IMR-90 (cell line): ENCODE measurements at regions not wholly inside any gene's neighbourhood (a gene's known extent, or its start where the extent isn't known, plus 50 kb on each side); places are given as distances from the start of the nearest gene placed in this dataset.

ENCODE experiments used
- BHLHE40 ChIP-seq: fragments of 150-350 bp; IDR thresholded peaks from 2 replicates; pipeline ENCODE4 v1.6.1; 2016; ENCODE audit warnings: mild to moderate bottlenecking, low read depth, low read length
- FOS ChIP-seq: fragments of 150-350 bp; IDR thresholded peaks from 2 replicates; pipeline ENCODE4 v1.6.1; 2016; ENCODE audit warnings: low read depth, low read length
- MXI1 ChIP-seq: IDR thresholded peaks from 2 replicates; pipeline ENCODE4 v1.6.1; 2012; ENCODE audit warnings: low read depth, mild to moderate bottlenecking, low read length, moderate library complexity, borderline replicate concordance
- POLR2A ChIP-seq: IDR thresholded peaks from 2 replicates; pipeline ENCODE4 v1.6.1; 2012; ENCODE audit warnings: mild to moderate bottlenecking, low read depth, low read length
- RCOR1 ChIP-seq: IDR thresholded peaks from 2 replicates; pipeline ENCODE4 v1.6.1; 2012; ENCODE audit warnings: mild to moderate bottlenecking, low read length, improper control_type of control experiment; ENCODE audit not compliant: insufficient replicate concordance
- RFX5 ChIP-seq: IDR thresholded peaks from 2 replicates; pipeline ENCODE4 v1.8.0; 2012; ENCODE audit warnings: low read depth, mild to moderate bottlenecking, low read length, moderate library complexity
- SMC3 ChIP-seq: fragments of 150-350 bp; IDR thresholded peaks from 2 replicates; pipeline ENCODE4 v1.6.1; 2016; ENCODE audit warnings: low read depth, mild to moderate bottlenecking, antibody characterized with exemption, low read length, moderate library complexity
- TF ChIP-seq, protein P1 (sequence below): conservative IDR thresholded peaks from 2 replicates; pipeline ENCODE4 v1.5.1; 2012; ENCODE audit warnings: mild to moderate bottlenecking, low read depth, low read length, improper control_type of control experiment

DNA sequence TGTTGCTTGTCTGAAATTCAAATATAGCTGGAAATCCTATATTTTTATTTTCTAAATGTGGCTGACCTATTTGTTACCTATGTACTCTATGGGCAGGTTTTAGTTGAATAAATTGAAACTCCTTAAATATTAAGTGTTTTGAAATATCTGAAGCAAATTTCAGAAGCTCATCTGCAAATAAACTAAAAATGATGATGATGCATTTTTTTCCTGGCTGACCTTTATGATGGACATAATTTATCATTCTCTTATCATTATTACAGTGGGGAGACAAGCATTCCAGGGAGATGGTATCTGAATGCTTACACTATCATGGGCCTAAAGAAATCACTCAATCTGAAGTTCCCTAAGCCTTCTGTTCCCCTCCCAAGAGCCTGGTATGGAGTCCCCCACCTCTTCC is 1225.2 kb downstream of the AACS start:
- TF ChIP-seq RCOR1 = no peak
- no peak for TF ChIP-seq POLR2A
- TF ChIP-seq, protein P1, sequence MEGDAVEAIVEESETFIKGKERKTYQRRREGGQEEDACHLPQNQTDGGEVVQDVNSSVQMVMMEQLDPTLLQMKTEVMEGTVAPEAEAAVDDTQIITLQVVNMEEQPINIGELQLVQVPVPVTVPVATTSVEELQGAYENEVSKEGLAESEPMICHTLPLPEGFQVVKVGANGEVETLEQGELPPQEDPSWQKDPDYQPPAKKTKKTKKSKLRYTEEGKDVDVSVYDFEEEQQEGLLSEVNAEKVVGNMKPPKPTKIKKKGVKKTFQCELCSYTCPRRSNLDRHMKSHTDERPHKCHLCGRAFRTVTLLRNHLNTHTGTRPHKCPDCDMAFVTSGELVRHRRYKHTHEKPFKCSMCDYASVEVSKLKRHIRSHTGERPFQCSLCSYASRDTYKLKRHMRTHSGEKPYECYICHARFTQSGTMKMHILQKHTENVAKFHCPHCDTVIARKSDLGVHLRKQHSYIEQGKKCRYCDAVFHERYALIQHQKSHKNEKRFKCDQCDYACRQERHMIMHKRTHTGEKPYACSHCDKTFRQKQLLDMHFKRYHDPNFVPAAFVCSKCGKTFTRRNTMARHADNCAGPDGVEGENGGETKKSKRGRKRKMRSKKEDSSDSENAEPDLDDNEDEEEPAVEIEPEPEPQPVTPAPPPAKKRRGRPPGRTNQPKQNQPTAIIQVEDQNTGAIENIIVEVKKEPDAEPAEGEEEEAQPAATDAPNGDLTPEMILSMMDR = no peak
- TF ChIP-seq SMC3 = no peak
- no peak for TF ChIP-seq RFX5
- no peak for TF ChIP-seq MXI1
- no peak for TF ChIP-seq FOS
- no peak for TF ChIP-seq BHLHE40
